Panc1 (cell line): ENCODE measurements at regions not wholly inside any gene's neighbourhood (a gene's known extent, or its start where the extent isn't known, plus 50 kb on each side); places are given as distances from the start of the nearest gene placed in this dataset.

ENCODE experiments used
- ATAC-seq: fragments of 200-7000 bp; cut with Tn5 transposase; 2 replicates; pipeline ENCODE4 v1.9.1; 2020; ENCODE audit warnings: mild to moderate bottlenecking, moderate library complexity
- BruUV-seq: library from RNA; stranded (reverse); fragments of 400-500 nt; replicated peaks from 2 replicates; lab custom pipeline; 2021; lab: Mats Ljungman, UMichigan
- CTCF ChIA-PET: fragments of 300-600 bp; sonication (Branson Sonifier 250); formaldehyde crosslinking; loops from one replicate; lab custom pipeline; 2022; ENCODE audit warnings: antibody characterized with exemption; lab: Charles Lee
- POLR2A ChIA-PET: fragments of 300-600 bp; sonication (Branson Sonifier 250); formaldehyde crosslinking; loops from one replicate; lab custom pipeline; 2022; ENCODE audit warnings: antibody characterized with exemption; lab: Charles Lee
- DNase-seq: peaks from one replicate; pipeline ENCODE4 v3.0.0-alpha.2; 2010; ENCODE audit warnings: low read depth, low spot score
- H3K27ac ChIP-seq: 2 replicates; pipeline ENCODE4 v1.5.1; 2011; ENCODE audit warnings: mild to moderate bottlenecking, low read length, inconsistent platforms
- H3K27me3 ChIP-seq: fragments of 200-500 bp; sonication (Bioruptor generic); 2 replicates; pipeline ENCODE4 v1.6.0; 2014; ENCODE audit warnings: low read length, inconsistent platforms; ENCODE audit not compliant: control insufficient read depth, insufficient read depth
- H3K36me3 ChIP-seq: fragments of 200-500 bp; sonication (Bioruptor generic); 2 replicates; pipeline ENCODE4 v1.5.1; 2014; ENCODE audit warnings: inconsistent platforms, mild to moderate bottlenecking, low read length, moderate library complexity; ENCODE audit not compliant: control insufficient read depth, insufficient read depth
- H3K4me1 ChIP-seq: 2 replicates; pipeline ENCODE4 v1.5.1; 2011; ENCODE audit warnings: inconsistent platforms, mild to moderate bottlenecking, low read length, moderate library complexity; ENCODE audit not compliant: control insufficient read depth, insufficient read depth
- H3K4me3 ChIP-seq, 2 experiments: 2 replicates each; pipeline ENCODE4 v1.5.1; 2011 to 2012; ENCODE audit warnings: low read depth in 2 of 2, low read length in 2 of 2, mild to moderate bottlenecking in 2 of 2, inconsistent platforms in 1 of 2, moderate library complexity in 1 of 2
- H3K9me3 ChIP-seq: fragments of 200-500 bp; sonication (Bioruptor generic); 2 replicates; pipeline ENCODE4 v1.5.1; 2014; ENCODE audit warnings: low read depth, mild to moderate bottlenecking, inconsistent platforms, low read length, moderate library complexity; ENCODE audit not compliant: control insufficient read depth, insufficient read depth
- CTCF ChIP-seq: fragments of 450-650 bp; IDR thresholded peaks from 2 replicates; pipeline ENCODE4 v1.5.1; 2017; ENCODE audit warnings: mild to moderate bottlenecking
- POLR2AphosphoS5 ChIP-seq: IDR thresholded peaks from 2 replicates; pipeline ENCODE4 v1.6.1; 2012; ENCODE audit warnings: mild to moderate bottlenecking, low read depth, low read length, moderate library complexity
- REST ChIP-seq, 2 experiments: IDR thresholded peaks; 2 replicates each; pipeline ENCODE4 v1.6.1; 2011 to 2012; ENCODE audit warnings: low read depth in 2 of 2, control low read depth in 1 of 2, low read length in 1 of 2, mild to moderate bottlenecking in 1 of 2, moderate library complexity in 1 of 2; ENCODE audit not compliant: insufficient read depth in 1 of 2
- SIN3A ChIP-seq: IDR thresholded peaks from 2 replicates; pipeline ENCODE4 v1.6.1; 2012; ENCODE audit warnings: low read depth, mild to moderate bottlenecking, low read length, moderate library complexity, borderline replicate concordance; ENCODE audit not compliant: insufficient read depth
- TCF7L2 ChIP-seq: IDR thresholded peaks from 2 replicates; pipeline ENCODE4 v1.6.1; 2011; ENCODE audit warnings: mild to moderate bottlenecking, low read depth, low read length, inconsistent platforms
- in situ Hi-C: cut with HindIII; loops from 2 replicates; pipeline ENCODE4 v1.10.0; 2016; ENCODE audit warnings: low sequenced_read_pairs, low pct_unique_long_range_greater_than_20kb
- intact Hi-C: fragments of 100-400 bp; cut with micrococcal nuclease; formaldehyde crosslinking; loops from one replicate; pipeline ENCODE4 v1.10.0; 2022; ENCODE audit not compliant: unreplicated experiment

DNA sequence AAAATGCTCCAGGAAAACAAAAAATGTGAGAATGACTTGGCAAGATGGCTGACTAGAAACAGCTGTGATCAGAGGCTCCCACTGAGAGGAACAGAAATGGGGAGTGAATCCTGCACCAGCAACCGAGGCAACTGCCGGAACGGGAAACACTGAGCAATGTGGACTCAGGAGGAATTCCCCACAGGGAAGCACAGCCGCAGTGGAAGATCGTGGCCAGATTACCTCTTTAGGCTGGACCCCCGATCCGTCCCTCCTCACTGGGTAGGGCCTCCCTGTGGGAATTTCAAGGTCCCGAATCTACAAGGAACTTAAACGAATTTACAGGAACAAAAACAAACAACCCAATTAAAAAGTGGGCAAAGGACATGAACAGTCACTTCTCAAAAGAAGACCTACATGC is 385.2 kb upstream of the MCTP2 start:
- ChIA-PET POLR2A (no interaction called here), CTCF (no interaction called here)
- Histone ChIP-seq H3K4me3 (no peak overlapping the region), H3K9me3 (peaks cover 5% of the 10 kb centered on the region), H3K4me1 (no peaks in the 10 kb centered on the region), H3K27me3 (no peaks in the 10 kb centered on the region), H3K27ac (no peak overlapping the region), H3K36me3 (no peaks in the 10 kb centered on the region)
- ATAC-seq (no peak), DNase-seq (no peak)
- in situ Hi-C loops = no loop called here
- TF ChIP-seq TCF7L2 (no peak), SIN3A (no peak), REST (IDR thresholded peaks at IDR 0.05; ENCODE audit: insufficient read depth in 1 of 2, low read depth in 2 of 2, low read length in 1 of 2) (no peak), CTCF (no peak), POLR2AphosphoS5 (no peak)
- intact Hi-C loops = no loop called here
- BruUV-seq = no TSS peak

GRCh38 chr15:93837450-93837849 is 393.9 kb upstream of the MCTP2 start:
- no peaks in the 10 kb centered on the region for H3K27me3 ChIP-seq
- no peak overlapping the region for H3K4me3 ChIP-seq
- POLR2A ChIA-PET = no interaction called here
- intact Hi-C loops = no loop called here
- H3K36me3 ChIP-seq = no peaks in the 10 kb centered on the region
- TF ChIP-seq REST (IDR thresholded peaks at IDR 0.05; ENCODE audit: insufficient read depth in 1 of 2, low read depth in 2 of 2, low read length in 1 of 2) (no peak), SIN3A (no peak), POLR2AphosphoS5 (no peak), CTCF (no peak), TCF7L2 (no peak)
- peaks cover 3% of the 10 kb centered on the region; the same call in 1 of the 2 replicates for H3K9me3 ChIP-seq
- no peaks in the 10 kb centered on the region for H3K4me1 ChIP-seq
- CTCF ChIA-PET = no interaction called here
- H3K27ac ChIP-seq = no peak overlapping the region
- in situ Hi-C loops = no loop called here
- DNase-seq (no peak), ATAC-seq (no peak)
- no TSS peak for BruUV-seq
